Pons (tissue), 1 donor: ENCODE measurements at regions not wholly inside any gene's neighbourhood (a gene's known extent, or its start where the extent isn't known, plus 50 kb on each side); places are given as distances from the start of the nearest gene placed in this dataset.
"Not testable (repeated sequence)": the region's sequence is repeated elsewhere in the genome, so short reads cannot be mapped to it uniquely, and the experiment has no call there.

Experiments used
- DNase-seq: peaks from one replicate; pipeline ENCODE4 v3.0.0-alpha.2; 2016; ENCODE audit warnings: low spot score

GRCh38 chr4:57875829-57876392 is 765.7 kb upstream of the IGFBP7 start:
- DNase-seq = no peak

GRCh38 chr4:57866468-57867171 is 756.4 kb upstream of the IGFBP7 start:
- peak; percentile 8 for DNase-seq

GRCh38 chr4:57865264-57865663 is 755.1 kb upstream of the IGFBP7 start:
- DNase-seq = no peak

GRCh38 chr4:57854748-57855147 is 744.6 kb upstream of the IGFBP7 start:
- DNase-seq = no peak

GRCh38 chr4:57850141-57850540 is 740.0 kb upstream of the IGFBP7 start:
- no peak for DNase-seq

- DNase-seq = no peak
These were observed 721.9 kb upstream of the IGFBP7 start for GRCh38 chr4:57832083-57832482.

GRCh38 chr4:57789666-57790065 is 679.5 kb upstream of the IGFBP7 start:
- DNase-seq = no peak

- no peak for DNase-seq
These were observed 667.7 kb upstream of the IGFBP7 start for GRCh38 chr4:57777876-57778275.

- no peak for DNase-seq
These were observed 664.5 kb upstream of the IGFBP7 start for GRCh38 chr4:57774681-57775080.

- peak; percentile 30 for DNase-seq
These were observed 664.0 kb upstream of the IGFBP7 start for GRCh38 chr4:57774171-57774570.

- no peak for DNase-seq
These were observed 656.2 kb upstream of the IGFBP7 start for GRCh38 chr4:57766341-57766740.

- DNase-seq = peak; percentile 51
These were observed 654.7 kb upstream of the IGFBP7 start for GRCh38 chr4:57764856-57765255.

GRCh38 chr4:57763070-57763469 is 652.9 kb upstream of the IGFBP7 start:
- no peak for DNase-seq

- no peak for DNase-seq
These were observed 630.5 kb upstream of the IGFBP7 start for GRCh38 chr4:57740625-57741190.

GRCh38 chr4:57736781-57737180 is 626.6 kb upstream of the IGFBP7 start:
- DNase-seq = no peak

GRCh38 chr4:57734104-57734670 is 624.0 kb upstream of the IGFBP7 start:
- no peak for DNase-seq

- DNase-seq = not testable (repeated sequence)
These were observed 619.8 kb upstream of the IGFBP7 start for GRCh38 chr4:57729775-57730570.

GRCh38 chr4:57726154-57726553 is 616.0 kb upstream of the IGFBP7 start:
- no peak for DNase-seq

GRCh38 chr4:57719456-57719855 is 609.3 kb upstream of the IGFBP7 start:
- no peak for DNase-seq

GRCh38 chr4:57714313-57714712 is 604.1 kb upstream of the IGFBP7 start:
- not testable (repeated sequence) for DNase-seq

GRCh38 chr4:57710053-57710452 is 599.9 kb upstream of the IGFBP7 start:
- DNase-seq = no peak

- DNase-seq = no peak
These were observed 581.2 kb upstream of the IGFBP7 start for GRCh38 chr4:57691370-57691769.
